Loucy (cell line): ENCODE measurements at regions not wholly inside any gene's neighbourhood (a gene's known extent, or its start where the extent isn't known, plus 50 kb on each side); places are given as distances from the start of the nearest gene placed in this dataset.

ENCODE experiments used
- H2AFZ ChIP-seq: fragments of 200-600 bp; sonication (generic); 2 replicates; pipeline ENCODE4 v1.6.0; 2016; ENCODE audit warnings: antibody characterized with exemption, mild to moderate bottlenecking, low read length, moderate library complexity
- H3F3A ChIP-seq: fragments of 200-600 bp; 2 replicates; pipeline ENCODE4 v1.6.0; 2016; ENCODE audit warnings: antibody characterized with exemption, low read depth, mild to moderate bottlenecking
- H3K27me3 ChIP-seq: fragments of 200-600 bp; sonication (generic); 2 replicates; pipeline ENCODE4 v1.6.1; 2014; ENCODE audit warnings: low read length, mild to moderate bottlenecking; ENCODE audit not compliant: insufficient read depth, poor library complexity, severe bottlenecking
- H3K36me3 ChIP-seq: fragments of 200-600 bp; sonication (generic); 2 replicates; pipeline ENCODE4 v1.6.1; 2016; ENCODE audit warnings: low read length; ENCODE audit not compliant: insufficient read depth
- H3K4me1 ChIP-seq: fragments of 200-600 bp; sonication (generic); 2 replicates; pipeline ENCODE4 v1.5.1; 2014; ENCODE audit warnings: low read length, mild to moderate bottlenecking; ENCODE audit not compliant: insufficient read depth, poor library complexity, severe bottlenecking
- H3K4me2 ChIP-seq: fragments of 200-600 bp; sonication (generic); 2 replicates; pipeline ENCODE4 v1.6.0; 2014; ENCODE audit warnings: antibody characterized with exemption, low read length, low read depth, mild to moderate bottlenecking; ENCODE audit not compliant: poor library complexity, severe bottlenecking
- H3K4me3 ChIP-seq: fragments of 200-600 bp; sonication (generic); 2 replicates; pipeline ENCODE4 v1.5.1; 2014; ENCODE audit warnings: low read length, mild to moderate bottlenecking, mixed read lengths; ENCODE audit not compliant: poor library complexity, severe bottlenecking
- H3K79me2 ChIP-seq: fragments of 200-600 bp; sonication (generic); 2 replicates; pipeline ENCODE4 v1.6.1; 2014; ENCODE audit warnings: low read length; ENCODE audit not compliant: insufficient read depth
- H3K9ac ChIP-seq: fragments of 200-600 bp; sonication (generic); 2 replicates; pipeline ENCODE4 v1.6.0; 2014; ENCODE audit warnings: mild to moderate bottlenecking, low read depth, low read length, moderate library complexity; ENCODE audit not compliant: poor library complexity, severe bottlenecking
- H3K9me2 ChIP-seq: fragments of 200-600 bp; sonication (generic); replicated peaks from 2 replicates; pipeline ENCODE4 v1.6.1; 2016; ENCODE audit warnings: low read depth, low read length, mixed read lengths
- H3K9me3 ChIP-seq: fragments of 200-600 bp; sonication (generic); 2 replicates; pipeline ENCODE4 v1.6.1; 2014; ENCODE audit warnings: mild to moderate bottlenecking, antibody characterized with exemption, low read length, low read depth; ENCODE audit not compliant: insufficient read depth
- H4K20me1 ChIP-seq: fragments of 200-600 bp; sonication (generic); 2 replicates; pipeline ENCODE4 v1.6.0; 2014; ENCODE audit warnings: antibody characterized with exemption, low read length, mild to moderate bottlenecking; ENCODE audit not compliant: insufficient read depth, poor library complexity, severe bottlenecking
- EZH2phosphoT487 ChIP-seq: fragments of 200-600 bp; IDR thresholded peaks from 2 replicates; pipeline ENCODE4 v1.6.1; 2018; ENCODE audit warnings: antibody characterized with exemption, mild to moderate bottlenecking, moderate library complexity, borderline replicate concordance
- TF ChIP-seq, protein P1 (sequence below): fragments of 200-600 bp; sonication (generic); conservative IDR thresholded peaks from 2 replicates; pipeline ENCODE4 v1.5.1; 2014; ENCODE audit warnings: mild to moderate bottlenecking, antibody characterized with exemption, low read length

DNA sequence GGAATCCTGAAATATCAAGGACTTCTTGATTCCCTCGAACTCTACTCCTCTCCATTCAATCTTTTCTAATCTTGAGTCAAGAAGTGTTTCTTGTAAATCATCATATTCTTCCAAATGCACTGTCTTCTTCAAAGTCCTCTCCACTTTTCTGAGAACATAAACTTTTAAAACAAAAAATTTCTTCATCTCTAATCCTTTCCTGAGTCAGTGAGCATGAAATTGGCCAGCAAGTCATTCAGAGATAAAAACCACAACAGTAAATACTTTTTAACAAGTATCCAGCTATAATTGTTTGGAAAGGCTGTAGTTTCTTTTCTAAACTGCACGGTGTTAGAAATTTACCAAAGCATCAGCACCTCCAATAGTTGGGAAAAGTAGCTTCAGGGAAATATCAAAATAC lies 312.6 kb upstream of the GALNT5 start:
- no peaks in the 10 kb centered on the region for H3K27me3 ChIP-seq
- H3K36me3 ChIP-seq = no peaks in the 10 kb centered on the region
- H3K79me2 ChIP-seq = no peaks in the 10 kb centered on the region
- H3F3A ChIP-seq = no peaks in the 10 kb centered on the region
- no peak overlapping the region for H2AFZ ChIP-seq
- H3K9me2 ChIP-seq = no peaks in the 10 kb centered on the region
- no peak overlapping the region for H3K4me3 ChIP-seq
- no peaks in the 10 kb centered on the region for H3K4me1 ChIP-seq
- H3K9ac ChIP-seq = no peak overlapping the region
- TF ChIP-seq, protein P1, sequence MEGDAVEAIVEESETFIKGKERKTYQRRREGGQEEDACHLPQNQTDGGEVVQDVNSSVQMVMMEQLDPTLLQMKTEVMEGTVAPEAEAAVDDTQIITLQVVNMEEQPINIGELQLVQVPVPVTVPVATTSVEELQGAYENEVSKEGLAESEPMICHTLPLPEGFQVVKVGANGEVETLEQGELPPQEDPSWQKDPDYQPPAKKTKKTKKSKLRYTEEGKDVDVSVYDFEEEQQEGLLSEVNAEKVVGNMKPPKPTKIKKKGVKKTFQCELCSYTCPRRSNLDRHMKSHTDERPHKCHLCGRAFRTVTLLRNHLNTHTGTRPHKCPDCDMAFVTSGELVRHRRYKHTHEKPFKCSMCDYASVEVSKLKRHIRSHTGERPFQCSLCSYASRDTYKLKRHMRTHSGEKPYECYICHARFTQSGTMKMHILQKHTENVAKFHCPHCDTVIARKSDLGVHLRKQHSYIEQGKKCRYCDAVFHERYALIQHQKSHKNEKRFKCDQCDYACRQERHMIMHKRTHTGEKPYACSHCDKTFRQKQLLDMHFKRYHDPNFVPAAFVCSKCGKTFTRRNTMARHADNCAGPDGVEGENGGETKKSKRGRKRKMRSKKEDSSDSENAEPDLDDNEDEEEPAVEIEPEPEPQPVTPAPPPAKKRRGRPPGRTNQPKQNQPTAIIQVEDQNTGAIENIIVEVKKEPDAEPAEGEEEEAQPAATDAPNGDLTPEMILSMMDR = no peak
- no peak for TF ChIP-seq EZH2phosphoT487
- no peak overlapping the region for H3K4me2 ChIP-seq
- H3K9me3 ChIP-seq = no peaks in the 10 kb centered on the region
- H4K20me1 ChIP-seq = no peaks in the 10 kb centered on the region

DNA sequence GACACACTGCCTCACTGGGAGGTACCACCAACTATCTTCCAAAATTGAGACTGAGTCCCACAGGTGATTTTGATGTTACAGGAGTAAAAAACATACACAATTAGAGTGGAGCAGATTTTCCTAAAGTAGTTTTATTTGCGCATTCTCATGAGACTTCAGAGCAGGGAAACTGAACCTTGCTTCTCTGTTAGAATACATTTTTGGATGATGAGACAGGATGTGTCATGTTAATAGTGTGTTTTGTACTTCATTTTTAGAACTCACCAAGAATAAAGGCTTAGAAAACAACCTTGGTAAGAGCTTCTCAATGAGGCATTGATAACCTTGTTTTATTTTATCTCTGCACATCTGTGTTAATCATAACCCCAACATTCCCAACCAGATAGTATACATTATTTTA lies 310.2 kb upstream of the GALNT5 start:
- H3K4me3 ChIP-seq = no peak overlapping the region
- no peaks in the 10 kb centered on the region for H4K20me1 ChIP-seq
- H3K9me2 ChIP-seq = no peaks in the 10 kb centered on the region
- no peaks in the 10 kb centered on the region for H3K4me1 ChIP-seq
- H3F3A ChIP-seq = no peaks in the 10 kb centered on the region
- H3K9me3 ChIP-seq = no peaks in the 10 kb centered on the region; the same call in 1 of the 2 replicates
- H3K9ac ChIP-seq = no peak overlapping the region
- H3K4me2 ChIP-seq = no peak overlapping the region
- no peaks in the 10 kb centered on the region for H3K79me2 ChIP-seq
- no peaks in the 10 kb centered on the region for H3K27me3 ChIP-seq
- no peak overlapping the region for H2AFZ ChIP-seq
- H3K36me3 ChIP-seq = no peaks in the 10 kb centered on the region
- no peak for TF ChIP-seq EZH2phosphoT487
- TF ChIP-seq, protein P1 = no peak

- no peaks in the 10 kb centered on the region for H3K27me3 ChIP-seq
- no peaks in the 10 kb centered on the region for H3K9me2 ChIP-seq
- no peaks in the 10 kb centered on the region for H3K79me2 ChIP-seq
- H3K9me3 ChIP-seq = peaks cover 7% of the 10 kb centered on the region; the same call in 1 of the 2 replicates
- H4K20me1 ChIP-seq = no peaks in the 10 kb centered on the region
- no peak overlapping the region for H2AFZ ChIP-seq
- no peak overlapping the region for H3K4me3 ChIP-seq
- no peaks in the 10 kb centered on the region for H3F3A ChIP-seq
- H3K9ac ChIP-seq = no peak overlapping the region
- TF ChIP-seq, protein P1 = no peak
- no peak overlapping the region for H3K4me2 ChIP-seq
- no peaks in the 10 kb centered on the region for H3K36me3 ChIP-seq
- H3K4me1 ChIP-seq = no peaks in the 10 kb centered on the region
Measured at GRCh38 chr2:156955701-156956100, 301.8 kb upstream of the GALNT5 start.
